ENCODE measurements at regions not wholly inside any gene's neighbourhood (a gene's known extent, or its start where the extent isn't known, plus 50 kb on each side); places are given as distances from the start of the nearest gene placed in this dataset.

- TF ChIP-seq CTCF (IDR thresholded peaks at IDR 0.05): no peak
- no peak for TF ChIP-seq POLR2A (IDR thresholded peaks at IDR 0.05)
Observed at GRCh38 chr2:8257502-8257901, 424.4 kb upstream of the ID2 start.
